GM21367 (cell line): ENCODE measurements at regions not wholly inside any gene's neighbourhood (a gene's known extent, or its start where the extent isn't known, plus 50 kb on each side); places are given as distances from the start of the nearest gene placed in this dataset.
"Not testable (repeated sequence)": the region's sequence is repeated elsewhere in the genome, so short reads cannot be mapped to it uniquely, and the experiment has no call there.

ENCODE experiments used
- ATAC-seq: cut with Tn5 transposase; IDR thresholded peaks from one replicate; pipeline ENCODE4 v1.9.1; 2021; ENCODE audit not compliant: unreplicated experiment

GRCh38 chr10:53543410-53543809, 770.8 kb upstream of the MBL2 start:
- no peak for ATAC-seq

GRCh38 chr10:53537508-53537907, 764.9 kb upstream of the MBL2 start:
- ATAC-seq, result no peak

- ATAC-seq, result no peak
Measured at GRCh38 chr10:53536322-53536721, 763.7 kb upstream of the MBL2 start.

- ATAC-seq, result no peak
Measured at GRCh38 chr10:53534428-53534827, 761.8 kb upstream of the MBL2 start.

GRCh38 chr10:53528974-53529373, 756.4 kb upstream of the MBL2 start:
- ATAC-seq, result no peak

- ATAC-seq, result no peak
Measured at GRCh38 chr10:53521046-53521445, 748.5 kb upstream of the MBL2 start.

- no peak for ATAC-seq
Measured at GRCh38 chr10:53508197-53508596, 735.6 kb upstream of the MBL2 start.

GRCh38 chr10:53504492-53504891, 731.9 kb upstream of the MBL2 start:
- ATAC-seq, result not testable (repeated sequence)

- ATAC-seq, result no peak
Measured at GRCh38 chr10:53491774-53492173, 719.2 kb upstream of the MBL2 start.

- ATAC-seq, result no peak
Measured at GRCh38 chr10:53490553-53490952, 718.0 kb upstream of the MBL2 start.

GRCh38 chr10:53489335-53490182, 717.0 kb upstream of the MBL2 start:
- ATAC-seq, result no peak

GRCh38 chr10:53487019-53487983, 714.7 kb upstream of the MBL2 start:
- no peak for ATAC-seq

GRCh38 chr10:53485422-53485821, 712.8 kb upstream of the MBL2 start:
- ATAC-seq, result not testable (repeated sequence)

- no peak for ATAC-seq
Measured at GRCh38 chr10:53479365-53479764, 706.8 kb upstream of the MBL2 start.

GRCh38 chr10:53477313-53477675, 704.7 kb upstream of the MBL2 start:
- ATAC-seq, result no peak

- ATAC-seq, result no peak
Measured at GRCh38 chr10:53476650-53477312, 704.2 kb upstream of the MBL2 start.

- no peak for ATAC-seq
Measured at GRCh38 chr10:53469383-53469782, 696.8 kb upstream of the MBL2 start.

GRCh38 chr10:53463539-53463938, 691.0 kb upstream of the MBL2 start:
- ATAC-seq, result no peak

- ATAC-seq, result no peak
Measured at GRCh38 chr10:53458007-53458406, 685.4 kb upstream of the MBL2 start.

- ATAC-seq, result no peak
Measured at GRCh38 chr10:53453196-53453595, 680.6 kb upstream of the MBL2 start.

- no peak for ATAC-seq
Measured at GRCh38 chr10:53447576-53447975, 675.0 kb upstream of the MBL2 start.
